Activated T-cell treated with anti-CD3 and anti-CD28 coated beads, Interleukin-2, amount 50 U/mL, for 1 hour (primary cell): ENCODE measurements at regions not wholly inside any gene's neighbourhood (a gene's known extent, or its start where the extent isn't known, plus 50 kb on each side); places are given as distances from the start of the nearest gene placed in this dataset.
A peak's percentile ranks its signal among the peaks of the same experiment; 100 is the strongest.
"Not testable (repeated sequence)": the region's sequence is repeated elsewhere in the genome, so short reads cannot be mapped to it uniquely, and the experiment has no call there.

ENCODE experiments used
- DNase-seq: peaks from one replicate; pipeline ENCODE4 v3.0.0-alpha.2; 2020

GRCh38 chr2:241984658-241985057 is 115.1 kb downstream of the RTP5 start:
- DNase-seq, result no peak

GRCh38 chr2:241985161-241985985 is 115.8 kb downstream of the RTP5 start:
- peak; percentile 56 for DNase-seq

GRCh38 chr2:241985986-241986329 is 116.4 kb downstream of the RTP5 start:
- no peak for DNase-seq

DNA sequence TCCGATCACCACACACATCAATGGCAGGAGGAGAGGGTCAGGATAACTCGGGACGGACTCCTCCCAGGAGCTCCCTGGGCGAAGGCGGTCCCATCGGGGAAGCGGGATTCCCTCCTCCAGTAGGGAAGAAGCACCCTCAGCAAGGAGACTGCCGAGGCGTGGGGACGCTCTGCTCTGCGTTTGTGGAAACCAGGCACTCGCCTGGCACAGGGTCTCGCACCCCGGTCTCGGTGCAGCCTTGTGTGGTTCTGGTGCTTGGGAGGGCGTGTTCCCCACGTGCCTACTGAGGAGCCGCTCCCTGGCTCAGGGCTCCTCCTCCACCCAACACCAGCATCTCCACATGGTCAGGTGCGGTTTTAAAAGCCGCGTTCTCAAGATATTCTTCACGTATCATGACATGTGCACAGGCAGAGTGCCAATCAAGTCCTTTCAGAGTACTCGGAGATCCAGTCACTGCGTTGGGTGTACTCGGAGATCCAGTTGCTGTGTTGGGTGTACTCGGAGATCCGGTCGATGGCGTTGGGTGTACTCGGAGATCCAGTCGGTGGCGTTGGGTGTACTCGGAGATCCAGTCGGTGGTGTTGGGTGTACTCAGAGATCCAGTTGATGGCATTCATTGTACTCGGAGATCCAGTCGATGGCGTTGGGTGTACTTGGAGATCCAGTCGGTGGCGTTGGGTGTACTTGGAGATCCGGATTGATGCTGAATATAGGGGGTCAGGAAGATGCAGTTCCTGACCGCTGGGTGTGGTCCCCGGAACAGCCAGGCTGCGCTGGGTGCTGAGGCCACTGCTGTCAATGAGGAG is 117.5 kb downstream of the RTP5 start:
- DNase-seq, result no peak

DNA sequence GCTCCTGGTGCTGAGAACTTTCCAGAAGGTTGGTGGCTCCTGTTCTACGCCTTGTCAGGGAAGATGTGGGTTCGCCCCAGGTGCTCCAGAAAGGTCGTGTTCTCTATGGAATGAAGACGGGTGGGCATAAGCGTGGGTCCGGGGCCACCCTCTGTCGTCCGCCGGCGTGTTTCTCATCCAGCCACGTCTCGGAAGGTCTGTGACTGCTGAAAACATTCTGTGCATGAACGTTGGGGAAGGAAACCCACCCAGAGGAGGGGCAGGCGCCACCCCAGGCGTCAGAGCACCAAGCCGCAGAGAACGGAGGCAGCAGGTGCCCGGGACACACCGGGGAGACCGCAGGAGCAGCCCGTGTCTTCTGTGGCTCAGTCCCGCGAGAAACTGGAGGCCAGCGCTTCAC is 118.2 kb downstream of the RTP5 start:
- no peak for DNase-seq

GRCh38 chr2:241988146-241988545 is 118.6 kb downstream of the RTP5 start:
- DNase-seq, result no peak

GRCh38 chr2:241989074-241989473 is 119.5 kb downstream of the RTP5 start:
- no peak for DNase-seq

DNA sequence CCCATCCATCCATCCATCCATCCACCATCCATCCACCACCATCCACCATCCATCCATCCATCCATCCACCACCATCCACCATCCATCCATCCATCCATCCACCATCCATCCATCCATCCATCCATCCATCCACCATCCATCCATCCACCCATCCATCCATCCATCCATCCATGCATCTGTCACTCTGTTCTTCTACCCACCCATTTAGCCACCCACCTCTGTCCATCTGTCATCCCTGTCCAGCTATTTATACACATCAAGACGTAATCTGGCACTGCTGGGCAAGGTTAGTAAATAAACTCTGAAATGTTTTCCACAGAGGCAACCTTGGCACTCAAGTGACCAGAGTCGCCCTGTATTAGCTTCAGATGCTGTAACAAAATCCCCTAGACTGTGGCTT is 120.9 kb downstream of the RTP5 start:
- no peak for DNase-seq

DNA sequence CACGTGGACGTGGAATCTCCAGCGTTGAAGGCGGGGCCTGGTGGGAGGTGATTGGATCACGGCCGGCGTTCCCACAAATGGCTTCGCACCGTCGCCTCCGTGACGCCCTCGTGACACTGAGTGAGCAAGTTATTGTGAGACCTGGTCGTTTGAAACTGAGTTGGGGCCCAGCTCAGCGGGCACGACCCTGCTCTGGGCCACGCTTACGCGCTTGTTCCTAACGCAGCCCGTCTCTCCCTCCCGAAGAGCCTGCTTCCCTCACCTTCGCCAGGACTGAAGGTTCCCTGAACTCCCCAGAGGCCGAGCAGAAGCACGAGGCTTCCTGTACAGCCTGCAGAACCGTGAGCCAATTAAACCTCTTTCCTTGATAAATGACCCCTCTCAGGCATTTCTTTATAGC is 121.8 kb downstream of the RTP5 start:
- no peak for DNase-seq

DNA sequence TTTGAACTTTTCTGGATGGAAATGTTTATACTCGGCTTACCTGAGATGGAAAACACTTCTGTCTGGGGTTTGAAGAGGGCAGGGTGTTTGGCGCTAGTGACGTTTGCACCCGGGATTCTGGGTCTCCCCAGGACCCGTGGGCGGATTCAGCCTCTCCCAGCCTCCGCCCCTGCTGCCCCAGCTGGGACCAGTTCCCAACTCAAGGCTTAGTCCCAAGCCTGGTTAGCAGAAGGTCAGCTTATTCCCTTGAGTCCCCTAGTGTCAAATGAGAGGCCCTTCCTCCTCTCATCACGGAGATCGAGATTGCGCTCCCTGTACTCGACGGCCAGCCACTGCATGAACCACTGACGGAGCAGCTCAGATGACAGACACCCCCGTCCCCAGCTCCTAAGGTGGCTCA is 123.2 kb downstream of the RTP5 start:
- DNase-seq, result no peak

GRCh38 chr2:241993386-241994005 is 124.0 kb downstream of the RTP5 start:
- no peak for DNase-seq

- no peak for DNase-seq
These were observed 124.6 kb downstream of the RTP5 start for GRCh38 chr2:241994086-241994485.

DNA sequence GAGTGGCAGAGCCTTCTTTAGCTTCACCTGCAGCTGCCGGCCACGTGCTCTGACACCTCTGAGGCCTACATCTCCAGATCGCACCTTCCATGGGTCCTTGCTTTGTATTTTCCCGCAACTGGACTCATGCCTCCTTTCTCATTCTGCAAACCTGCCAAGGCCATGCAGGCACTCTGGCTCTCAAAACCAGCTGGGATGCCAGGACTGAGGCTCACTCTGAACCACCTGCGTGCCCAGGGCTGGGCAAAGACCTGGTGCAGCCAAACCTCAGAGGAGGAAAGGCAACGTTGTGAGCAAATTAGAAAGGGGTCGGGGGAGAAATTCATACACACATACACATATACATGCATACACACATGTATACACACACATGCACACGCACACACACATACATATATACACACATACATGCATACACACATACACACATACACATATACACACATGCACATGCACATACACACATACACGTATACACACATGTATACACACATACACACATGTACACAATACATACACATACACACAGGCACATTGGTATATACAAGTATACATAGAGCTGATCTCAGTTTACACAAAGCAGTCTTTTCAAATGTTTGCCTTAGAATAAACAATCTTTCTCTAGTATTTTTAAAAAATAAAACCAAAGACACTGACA is 125.2 kb downstream of the RTP5 start:
- no peak for DNase-seq

GRCh38 chr2:241996100-241996499 is 126.6 kb downstream of the RTP5 start:
- no peak for DNase-seq

- DNase-seq, result no peak
These were observed 127.5 kb downstream of the RTP5 start for GRCh38 chr2:241997017-241997416.

DNA sequence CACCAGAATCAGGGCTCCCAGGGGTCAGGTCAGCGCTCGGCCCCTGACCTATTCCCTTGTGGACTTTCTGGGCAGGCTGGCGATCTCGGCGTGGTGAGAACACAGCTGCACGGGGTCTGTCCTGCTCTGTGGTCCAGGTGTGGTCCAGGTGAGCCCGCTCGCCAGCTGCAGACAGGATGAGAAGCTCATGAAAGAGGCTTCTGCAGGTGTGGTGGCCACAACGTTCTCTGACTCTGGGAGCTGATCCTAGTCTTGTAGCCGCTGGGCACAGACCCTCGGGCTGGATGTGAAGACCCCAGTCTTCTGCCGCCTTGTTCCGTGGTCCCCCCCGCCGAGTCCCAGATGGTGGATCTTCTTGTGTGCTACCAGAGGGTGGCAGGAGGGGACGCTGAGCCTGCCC is 129.7 kb downstream of the RTP5 start:
- DNase-seq, result no peak

GRCh38 chr2:242001853-242002252 is 132.3 kb downstream of the RTP5 start:
- DNase-seq, result peak; percentile 7

- DNase-seq, result peak; percentile 21
These were observed 133.4 kb downstream of the RTP5 start for GRCh38 chr2:242002944-242003343.

DNA sequence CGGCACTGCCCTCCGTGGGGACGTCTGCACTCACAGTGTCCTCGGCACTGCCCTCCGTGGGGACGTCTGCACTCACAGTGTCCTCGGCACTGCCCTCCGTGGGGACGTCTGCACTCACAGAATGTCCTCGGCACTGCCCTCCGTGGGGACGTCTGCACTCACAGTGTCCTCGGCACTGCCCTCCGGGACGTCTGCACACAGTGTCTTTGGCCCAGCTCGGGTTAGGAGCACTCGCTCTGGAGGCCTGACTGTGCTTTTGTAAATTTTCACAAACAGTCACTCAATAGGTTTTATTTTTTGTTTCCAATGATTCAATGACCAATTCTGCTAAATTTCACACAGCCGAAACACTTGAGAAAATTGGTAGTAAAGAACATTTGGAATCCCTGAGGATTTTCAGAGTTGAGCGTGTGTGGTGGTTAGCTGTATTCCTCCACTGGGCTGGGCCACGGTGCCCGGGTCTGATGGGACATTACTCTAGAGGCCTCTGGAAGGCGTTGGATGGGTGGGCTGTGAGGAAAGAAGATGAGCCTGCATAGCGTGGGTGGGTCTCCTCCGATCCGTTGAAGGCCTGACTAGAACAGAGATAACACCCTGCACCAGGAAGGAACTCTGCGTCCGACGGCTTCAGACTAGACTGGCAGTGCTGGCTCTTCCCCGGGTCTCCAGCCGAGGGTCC is 134.8 kb downstream of the RTP5 start:
- peak; percentile 7 for DNase-seq

GRCh38 chr2:242004902-242005230 is 135.3 kb downstream of the RTP5 start:
- DNase-seq, result no peak

- DNase-seq, result peak; percentile 2
These were observed 136.6 kb downstream of the RTP5 start for GRCh38 chr2:242006091-242006634.

- not testable (repeated sequence) for DNase-seq
These were observed 139.4 kb downstream of the RTP5 start for GRCh38 chr2:242008908-242009307.

DNA sequence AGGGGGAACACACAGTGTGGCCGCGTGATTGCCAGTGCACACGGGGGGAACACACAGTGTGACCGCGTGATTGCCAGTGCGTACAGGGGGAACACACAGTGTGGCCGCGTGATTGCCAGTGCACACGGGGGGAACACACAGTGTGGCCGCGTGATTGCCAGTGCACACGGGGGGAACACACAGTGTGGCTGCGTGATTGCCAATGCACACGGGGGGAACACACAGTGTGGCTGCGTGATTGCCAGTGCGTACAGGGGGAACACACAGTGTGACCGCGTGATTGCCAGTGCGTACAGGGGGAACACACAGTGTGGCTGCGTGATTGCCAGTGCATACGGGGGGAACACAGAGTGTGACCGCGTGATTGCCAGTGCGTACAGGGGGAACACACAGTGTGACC is 140.3 kb downstream of the RTP5 start:
- not testable (repeated sequence) for DNase-seq
